ENCODE measurements at regions not wholly inside any gene's neighbourhood (a gene's known extent, or its start where the extent isn't known, plus 50 kb on each side); places are given as distances from the start of the nearest gene placed in this dataset.

DNA sequence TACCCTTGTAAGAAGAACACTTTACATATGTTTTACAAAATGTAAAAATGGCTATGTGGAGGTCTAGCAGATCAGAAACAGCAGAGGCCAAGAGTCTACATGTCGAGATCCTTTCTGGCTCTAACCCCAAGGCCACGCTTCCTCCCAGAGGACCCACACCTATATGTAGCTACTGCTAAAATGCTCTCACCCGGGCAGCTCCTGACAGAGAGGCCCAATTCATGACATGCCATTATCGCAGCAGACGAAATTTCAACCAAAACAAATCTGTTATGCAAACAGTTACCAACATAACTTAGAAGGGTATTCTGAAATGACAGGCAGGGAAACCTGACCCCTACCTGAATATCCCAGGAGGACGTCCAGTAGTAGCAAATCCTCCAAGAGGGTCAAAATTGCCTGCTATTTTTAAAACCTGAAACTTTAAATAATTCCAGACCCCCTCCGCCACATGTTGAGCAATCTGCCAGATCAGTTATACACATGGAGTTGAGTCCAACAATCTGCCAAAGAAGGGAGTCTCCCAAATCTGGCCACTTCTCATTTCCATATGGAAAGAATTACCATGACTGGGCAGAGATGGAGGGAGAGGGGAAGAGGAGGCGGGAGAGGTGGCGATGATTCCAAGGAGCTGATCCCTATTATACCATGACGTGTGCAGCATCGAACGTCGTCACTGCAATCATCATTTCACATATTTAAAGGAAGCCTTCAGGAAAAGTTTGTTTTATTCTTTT is 192.9 kb upstream of the TBL1X start:
- no peak overlapping the region for H3K4me3 ChIP-seq (ENCODE audit: low read length)
- TF ChIP-seq, protein P1, sequence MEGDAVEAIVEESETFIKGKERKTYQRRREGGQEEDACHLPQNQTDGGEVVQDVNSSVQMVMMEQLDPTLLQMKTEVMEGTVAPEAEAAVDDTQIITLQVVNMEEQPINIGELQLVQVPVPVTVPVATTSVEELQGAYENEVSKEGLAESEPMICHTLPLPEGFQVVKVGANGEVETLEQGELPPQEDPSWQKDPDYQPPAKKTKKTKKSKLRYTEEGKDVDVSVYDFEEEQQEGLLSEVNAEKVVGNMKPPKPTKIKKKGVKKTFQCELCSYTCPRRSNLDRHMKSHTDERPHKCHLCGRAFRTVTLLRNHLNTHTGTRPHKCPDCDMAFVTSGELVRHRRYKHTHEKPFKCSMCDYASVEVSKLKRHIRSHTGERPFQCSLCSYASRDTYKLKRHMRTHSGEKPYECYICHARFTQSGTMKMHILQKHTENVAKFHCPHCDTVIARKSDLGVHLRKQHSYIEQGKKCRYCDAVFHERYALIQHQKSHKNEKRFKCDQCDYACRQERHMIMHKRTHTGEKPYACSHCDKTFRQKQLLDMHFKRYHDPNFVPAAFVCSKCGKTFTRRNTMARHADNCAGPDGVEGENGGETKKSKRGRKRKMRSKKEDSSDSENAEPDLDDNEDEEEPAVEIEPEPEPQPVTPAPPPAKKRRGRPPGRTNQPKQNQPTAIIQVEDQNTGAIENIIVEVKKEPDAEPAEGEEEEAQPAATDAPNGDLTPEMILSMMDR (conservative IDR thresholded peaks at IDR 0.05; ENCODE audit: low read depth, low read length), result no peak
- DNase-seq (ENCODE audit: low read depth), result no peak

DNA sequence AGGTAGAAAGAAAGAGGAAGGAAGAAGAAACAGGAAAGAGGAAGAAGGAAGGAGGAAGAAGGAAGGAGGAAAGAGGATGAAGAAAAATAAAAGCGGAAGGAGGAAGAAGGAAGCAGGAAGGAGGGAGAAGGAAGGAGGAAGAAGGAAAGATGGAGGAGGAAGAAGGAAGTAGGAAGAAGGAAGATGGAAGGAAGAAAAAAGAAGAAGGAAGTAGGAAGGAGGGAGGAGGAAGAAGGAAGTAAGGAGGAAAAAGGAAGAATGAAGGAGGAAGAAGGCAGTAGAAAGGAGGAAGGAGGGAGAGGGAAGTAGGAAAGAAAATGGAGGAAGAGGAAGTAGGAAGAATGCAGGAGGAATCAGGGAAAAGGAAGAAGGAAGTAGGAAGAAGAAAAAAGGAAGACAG is 191.1 kb upstream of the TBL1X start:
- no peak for DNase-seq (ENCODE audit: low read depth)

DNA sequence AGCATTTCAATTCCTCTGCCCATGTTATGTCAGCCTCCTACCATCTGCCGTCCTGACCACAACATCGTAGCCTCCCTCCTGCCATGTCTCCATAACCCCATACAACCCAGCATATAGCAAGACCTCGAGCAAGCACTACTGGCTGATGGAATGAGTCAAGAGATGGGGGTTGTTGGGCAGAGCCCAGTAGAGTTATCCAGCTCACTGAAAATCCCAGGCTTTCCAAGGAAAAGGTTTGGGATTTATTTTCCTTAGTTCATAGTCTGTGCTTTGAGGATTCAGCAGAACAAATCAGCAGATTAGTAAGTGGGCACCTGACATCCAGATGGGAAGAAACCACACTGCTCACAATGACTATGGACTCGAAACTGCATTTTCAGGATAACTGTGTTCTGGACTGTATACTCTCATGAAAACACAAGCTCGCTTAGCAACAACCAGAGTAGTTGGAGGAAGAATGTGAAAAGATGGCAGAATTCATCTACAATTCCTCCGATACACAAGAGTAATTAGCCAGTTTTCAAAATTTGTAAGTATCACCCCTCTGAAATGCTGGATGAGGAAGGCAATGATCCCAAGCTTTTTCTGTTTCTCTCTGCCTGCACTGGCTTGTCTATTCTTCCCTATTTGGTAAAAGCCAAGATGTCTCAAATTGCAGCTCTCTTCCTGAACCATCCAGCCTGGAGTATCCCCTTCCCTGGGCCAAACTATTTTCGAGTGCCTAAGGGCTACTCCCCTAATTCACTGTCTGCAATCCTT is 186.2 kb upstream of the TBL1X start:
- no peak for DNase-seq (ENCODE audit: low read depth)
- H3K4me3 ChIP-seq (ENCODE audit: low read length), result no peak overlapping the region
- TF ChIP-seq, protein P1 (conservative IDR thresholded peaks at IDR 0.05; ENCODE audit: low read depth, low read length), result no peak

More for the DNA sequence above, 191.1 kb upstream of the TBL1X start:
- TF ChIP-seq, protein P1 (conservative IDR thresholded peaks at IDR 0.05; ENCODE audit: low read depth, low read length), result no peak
- H3K4me3 ChIP-seq (ENCODE audit: low read length), result no peak overlapping the region

DNA sequence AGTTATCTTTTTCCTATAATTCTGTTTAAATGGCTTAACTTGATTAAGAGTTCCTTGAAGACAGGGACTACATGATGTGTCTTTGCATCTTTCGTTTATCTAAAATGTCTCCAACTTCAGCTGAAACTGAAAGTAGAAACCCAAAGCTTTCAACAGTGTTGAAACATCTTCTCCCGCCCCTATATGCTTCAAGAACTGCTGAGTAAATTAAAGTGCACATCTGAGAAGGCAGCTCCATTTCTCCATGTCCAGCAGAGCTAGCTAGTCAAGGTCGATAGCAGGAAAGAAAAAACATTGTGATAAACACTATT is 185.7 kb upstream of the TBL1X start:
- no peak overlapping the region for H3K4me3 ChIP-seq (ENCODE audit: low read length)
- TF ChIP-seq, protein P1 (conservative IDR thresholded peaks at IDR 0.05; ENCODE audit: low read depth, low read length), result no peak
- DNase-seq (ENCODE audit: low read depth), result no peak

DNA sequence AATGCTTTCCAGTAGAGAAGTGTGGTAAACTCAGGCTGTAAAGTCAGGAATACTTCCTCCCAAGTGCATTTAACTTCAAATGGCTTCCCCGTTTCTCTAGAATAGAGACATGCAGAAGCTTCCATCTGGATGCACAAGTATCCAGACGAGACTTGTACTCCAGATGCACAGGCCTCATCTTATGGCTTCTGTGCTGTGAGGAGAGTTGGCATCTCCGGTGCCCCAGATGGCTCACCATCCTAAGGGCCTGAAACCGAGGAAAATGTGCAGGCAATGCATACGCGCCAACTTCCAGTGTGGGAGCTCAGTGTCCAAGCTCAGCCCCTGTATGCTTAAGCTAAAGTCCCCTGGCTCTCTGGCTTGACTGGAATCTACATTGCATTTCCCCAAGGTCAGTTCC is 184.0 kb upstream of the TBL1X start:
- H3K4me3 ChIP-seq (ENCODE audit: low read length), result no peak overlapping the region
- TF ChIP-seq, protein P1 (conservative IDR thresholded peaks at IDR 0.05; ENCODE audit: low read depth, low read length), result no peak
- DNase-seq (ENCODE audit: low read depth), result no peak

DNA sequence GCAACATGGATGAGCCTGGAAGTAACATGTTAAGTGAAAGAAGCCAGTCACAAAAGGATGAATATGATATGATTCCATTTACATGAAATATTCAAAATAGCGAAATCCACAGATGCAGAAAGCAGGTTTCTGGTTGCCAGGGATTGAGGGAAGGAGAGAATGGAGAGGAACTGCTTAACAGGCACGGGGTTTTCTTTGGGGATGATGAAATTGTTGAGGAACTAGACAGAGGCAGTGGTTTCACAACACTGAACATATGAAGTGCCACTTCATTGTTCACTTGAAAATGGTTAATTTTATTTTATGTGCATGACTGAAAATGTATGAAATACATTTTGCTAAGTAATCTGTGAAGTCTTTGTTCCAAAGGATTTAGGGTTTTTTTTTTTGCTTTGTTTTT is 182.5 kb upstream of the TBL1X start:
- TF ChIP-seq, protein P1 (conservative IDR thresholded peaks at IDR 0.05; ENCODE audit: low read depth, low read length), result no peak
- no peak for DNase-seq (ENCODE audit: low read depth)
- H3K4me3 ChIP-seq (ENCODE audit: low read length), result no peak overlapping the region

DNA sequence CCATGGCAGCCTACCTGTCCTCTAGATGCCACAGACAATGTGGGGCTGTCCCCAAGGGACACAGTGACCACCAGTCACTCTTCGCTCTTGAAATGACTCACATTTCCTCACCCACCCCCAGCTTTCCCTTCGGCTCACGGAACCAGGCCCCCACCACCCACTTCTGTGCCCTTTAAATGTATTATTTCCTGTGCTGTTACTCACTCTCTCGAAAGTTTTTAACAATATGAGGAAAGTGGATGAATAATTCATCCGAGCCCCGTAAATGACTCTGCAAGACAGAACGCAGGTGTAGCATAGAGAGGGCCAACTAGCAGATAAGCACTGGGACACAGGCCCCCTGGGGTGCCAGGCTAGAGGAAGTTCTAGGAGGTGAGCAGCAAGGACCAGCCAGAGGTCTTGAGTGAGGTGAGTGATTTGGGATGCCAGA is 179.5 kb upstream of the TBL1X start:
- DNase-seq (ENCODE audit: low read depth), result no peak
- TF ChIP-seq, protein P1 (conservative IDR thresholded peaks at IDR 0.05; ENCODE audit: low read depth, low read length), result no peak
- no peak overlapping the region for H3K4me3 ChIP-seq (ENCODE audit: low read length)
